Type B pancreatic cell (in vitro differentiated cells): ENCODE measurements at regions not wholly inside any gene's neighbourhood (a gene's known extent, or its start where the extent isn't known, plus 50 kb on each side); places are given as distances from the start of the nearest gene placed in this dataset.

Experiments
- DNase-seq: peaks from one replicate; pipeline ENCODE4 v3.0.0; 2021; ENCODE audit warnings: mixed read lengths; ENCODE audit not compliant: unreplicated experiment; ENCODE audit errors: extremely low spot score
- H3K27ac Mint-ChIP-seq: 2 replicates; pipeline ENCODE4 v1.8.0; 2021; ENCODE audit warnings: mild to moderate bottlenecking, mixed read lengths
- H3K27me3 Mint-ChIP-seq: 2 replicates; pipeline ENCODE4 v1.8.0; 2021; ENCODE audit warnings: mixed read lengths
- H3K36me3 Mint-ChIP-seq: 2 replicates; pipeline ENCODE4 v1.8.0; 2021; ENCODE audit warnings: mixed read lengths
- H3K4me1 Mint-ChIP-seq: one replicate; pipeline ENCODE4 v1.8.0; 2021; ENCODE audit warnings: mixed read lengths; ENCODE audit not compliant: unreplicated experiment
- H3K4me3 Mint-ChIP-seq: 2 replicates; pipeline ENCODE4 v1.8.0; 2021; ENCODE audit warnings: mild to moderate bottlenecking, mixed read lengths
- H3K9me3 Mint-ChIP-seq: 2 replicates; pipeline ENCODE4 v1.8.0; 2021; ENCODE audit warnings: mixed read lengths
- CTCF ChIP-seq: fragments of 200-600 bp; sonication (generic); conservative IDR thresholded peaks from 2 replicates; pipeline ENCODE4 v1.5.0; 2021; ENCODE audit warnings: antibody characterized with exemption, mild to moderate bottlenecking

DNA sequence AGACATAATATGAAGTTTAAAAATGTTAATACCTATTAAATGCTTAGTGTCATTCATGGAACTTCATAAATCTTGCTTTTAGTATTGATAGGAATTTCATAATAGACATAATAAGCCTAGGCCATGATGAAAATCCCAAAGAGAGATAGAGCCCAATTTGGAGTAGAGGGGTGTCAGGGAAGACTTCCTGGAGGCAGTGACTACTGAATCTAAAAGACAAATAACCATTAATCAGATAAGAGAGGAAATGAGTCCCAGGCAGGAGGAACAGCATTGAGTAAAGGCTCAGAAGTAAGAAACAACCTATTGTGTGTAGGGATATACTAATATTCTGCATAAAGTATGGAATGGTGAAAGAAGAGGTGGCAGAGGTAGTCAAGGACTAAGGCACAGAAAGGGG is 126.9 kb upstream of the MRPS22 start:
- TF ChIP-seq CTCF, result no peak
- H3K4me1 Mint-ChIP-seq, result no peaks in the 10 kb centered on the region
- H3K27ac Mint-ChIP-seq, result no peak overlapping the region
- H3K9me3 Mint-ChIP-seq, result no peaks in the 10 kb centered on the region
- H3K27me3 Mint-ChIP-seq, result peaks cover 15% of the 10 kb centered on the region
- no peak for DNase-seq
- no peaks in the 10 kb centered on the region for H3K36me3 Mint-ChIP-seq
- H3K4me3 Mint-ChIP-seq, result no peak overlapping the region

DNA sequence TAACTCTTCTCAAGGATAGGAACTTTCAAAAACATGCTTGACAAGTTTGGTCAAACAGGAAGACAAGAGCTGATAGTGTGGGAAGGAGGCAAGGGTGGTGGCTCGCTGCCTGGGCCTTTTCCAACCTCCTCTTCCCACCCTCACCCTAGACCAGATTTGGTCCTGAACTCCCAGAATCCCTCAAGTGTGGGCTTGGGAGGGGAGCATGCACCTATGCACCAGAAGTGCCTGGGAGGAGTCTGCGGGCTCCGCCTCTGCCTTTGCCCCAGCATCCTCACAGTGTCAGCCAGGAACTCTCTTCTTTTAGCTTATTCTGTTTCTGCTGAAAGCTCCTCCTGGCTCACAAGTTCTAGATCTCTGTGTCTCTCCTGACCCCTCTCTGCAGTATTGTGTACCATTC is 126.2 kb upstream of the MRPS22 start:
- H3K9me3 Mint-ChIP-seq, result no peaks in the 10 kb centered on the region

GRCh38 chr3:139218046-139218445 is 125.8 kb upstream of the MRPS22 start:
- Mint-ChIP-seq H3K9me3 (no peaks in the 10 kb centered on the region), H3K4me1 (no peaks in the 10 kb centered on the region), H3K36me3 (no peaks in the 10 kb centered on the region), H3K4me3 (no peak overlapping the region), H3K27ac (no peak overlapping the region), H3K27me3 (peaks cover 15% of the 10 kb centered on the region)
- no peak for TF ChIP-seq CTCF
- no peak for DNase-seq

More for the DNA sequence above, 126.2 kb upstream of the MRPS22 start:
- peaks cover 15% of the 10 kb centered on the region for H3K27me3 Mint-ChIP-seq
- H3K36me3 Mint-ChIP-seq, result no peaks in the 10 kb centered on the region
- no peak overlapping the region for H3K27ac Mint-ChIP-seq
- DNase-seq, result no peak
- TF ChIP-seq CTCF, result no peak
- no peak overlapping the region for H3K4me3 Mint-ChIP-seq
- no peaks in the 10 kb centered on the region for H3K4me1 Mint-ChIP-seq

DNA sequence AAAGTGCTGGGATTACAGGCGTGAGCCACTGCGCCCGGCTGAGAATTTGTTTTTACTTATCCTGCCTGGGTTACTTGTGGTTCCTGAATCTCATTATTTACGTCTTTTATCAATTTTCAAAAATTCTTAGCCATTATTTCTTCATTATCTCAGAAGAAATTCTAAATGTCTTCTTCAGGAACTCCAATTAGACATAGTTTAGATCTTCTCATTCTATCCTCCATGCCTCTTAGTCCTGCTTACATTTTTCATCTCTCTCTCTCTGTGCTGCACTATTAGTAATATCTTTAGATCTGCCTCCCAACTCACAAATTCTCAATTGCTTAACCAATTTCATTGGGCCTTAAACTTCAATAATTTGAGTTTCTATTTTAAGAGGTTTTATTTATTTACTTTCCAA is 124.4 kb upstream of the MRPS22 start:
- Mint-ChIP-seq H3K36me3 (no peaks in the 10 kb centered on the region), H3K27me3 (peaks cover 19% of the 10 kb centered on the region), H3K4me3 (no peak overlapping the region), H3K27ac (no peak overlapping the region), H3K9me3 (no peaks in the 10 kb centered on the region), H3K4me1 (no peaks in the 10 kb centered on the region)
- DNase-seq, result no peak
- no peak for TF ChIP-seq CTCF

GRCh38 chr3:139222100-139222657 is 121.6 kb upstream of the MRPS22 start:
- no peaks in the 10 kb centered on the region for H3K9me3 Mint-ChIP-seq
- no peak for TF ChIP-seq CTCF
- H3K4me3 Mint-ChIP-seq, result no peak overlapping the region
- no peak for DNase-seq
- H3K4me1 Mint-ChIP-seq, result peaks cover 3% of the 10 kb centered on the region
- H3K27ac Mint-ChIP-seq, result no peak overlapping the region
- H3K27me3 Mint-ChIP-seq, result peaks cover 11% of the 10 kb centered on the region
- no peaks in the 10 kb centered on the region for H3K36me3 Mint-ChIP-seq

GRCh38 chr3:139225548-139225947 is 118.3 kb upstream of the MRPS22 start:
- Mint-ChIP-seq H3K36me3 (no peaks in the 10 kb centered on the region), H3K27me3 (peaks cover 14% of the 10 kb centered on the region), H3K4me1 (peaks cover 13% of the 10 kb centered on the region), H3K27ac (no peak overlapping the region), H3K9me3 (no peaks in the 10 kb centered on the region), H3K4me3 (no peak overlapping the region)
- DNase-seq, result no peak
- no peak for TF ChIP-seq CTCF
